Neuronal stem cell (in vitro differentiated cells): ENCODE measurements at regions not wholly inside any gene's neighbourhood (a gene's known extent, or its start where the extent isn't known, plus 50 kb on each side); places are given as distances from the start of the nearest gene placed in this dataset.
"Not testable (repeated sequence)": the region's sequence is repeated elsewhere in the genome, so short reads cannot be mapped to it uniquely, and the experiment has no call there.

Experiments used
- DNase-seq: peaks from one replicate; pipeline ENCODE4 v3.0.0-alpha.2; 2013; ENCODE audit warnings: low spot score
- H2AFZ ChIP-seq: one replicate; pipeline ENCODE4 v1.6.1; 2013; ENCODE audit warnings: mild to moderate bottlenecking, low read length, inconsistent platforms
- H2AK5ac ChIP-seq: 2 replicates; pipeline ENCODE4 v1.6.1; 2013; ENCODE audit warnings: low read depth, mild to moderate bottlenecking, inconsistent platforms, low read length, moderate library complexity, mixed read lengths
- H2BK120ac ChIP-seq: 2 replicates; pipeline ENCODE4 v1.6.1; 2013; ENCODE audit warnings: low read depth, mild to moderate bottlenecking, inconsistent platforms, low read length, moderate library complexity, mixed read lengths
- H2BK12ac ChIP-seq: one replicate; pipeline ENCODE4 v1.6.1; 2013; ENCODE audit warnings: low read length, inconsistent platforms
- H2BK15ac ChIP-seq: 2 replicates; pipeline ENCODE4 v1.6.1; 2013; ENCODE audit warnings: mild to moderate bottlenecking, low read length, inconsistent platforms, mixed read lengths
- H2BK5ac ChIP-seq: one replicate; pipeline ENCODE4 v1.6.1; 2013; ENCODE audit warnings: inconsistent platforms, mild to moderate bottlenecking, low read length, moderate library complexity
- H3K14ac ChIP-seq: one replicate; pipeline ENCODE4 v1.6.1; 2013; ENCODE audit warnings: low read length, inconsistent platforms
- H3K18ac ChIP-seq: 2 replicates; pipeline ENCODE4 v1.6.1; 2013; ENCODE audit warnings: low read length, inconsistent platforms
- H3K23ac ChIP-seq: 2 replicates; pipeline ENCODE4 v1.6.1; 2013; ENCODE audit warnings: low read depth, mild to moderate bottlenecking, mixed read lengths, low read length, inconsistent platforms; ENCODE audit not compliant: poor library complexity
- H3K27ac ChIP-seq: replicated peaks from 3 replicates; pipeline ENCODE4 v1.5.1; 2013; ENCODE audit warnings: low read length, inconsistent platforms
- H3K27me3 ChIP-seq, 3 experiments: 2 replicates each; pipeline ENCODE4 v1.6.1; 2013; ENCODE audit warnings: low read length in 3 of 3, mild to moderate bottlenecking in 2 of 3, inconsistent platforms in 1 of 3, low read depth in 1 of 3, mixed read lengths in 1 of 3, moderate library complexity in 1 of 3; ENCODE audit not compliant: control insufficient read depth in 3 of 3, insufficient read depth in 3 of 3
- H3K36me3 ChIP-seq, 2 donors: replicated peaks in 1 of 2; 2 replicates each; pipeline ENCODE4 v1.6.1; 2013; ENCODE audit warnings: low read length in 2 of 2; ENCODE audit not compliant: control insufficient read depth in 2 of 2, insufficient read depth in 2 of 2
- H3K4ac ChIP-seq: 2 replicates; pipeline ENCODE4 v1.6.1; 2013; ENCODE audit warnings: inconsistent platforms, mild to moderate bottlenecking, low read length, moderate library complexity
- H3K4me1 ChIP-seq, 2 donors: 1 replicate in 1 of 2; 2 replicates in 1 of 2; pipeline ENCODE4 v1.6.1; 2013; ENCODE audit warnings: low read length in 2 of 2, low read depth in 1 of 2; ENCODE audit not compliant: control insufficient read depth in 2 of 2, insufficient read depth in 1 of 2
- H3K4me2 ChIP-seq: one replicate; pipeline ENCODE4 v1.6.1; 2013; ENCODE audit warnings: mild to moderate bottlenecking, low read length, inconsistent platforms; ENCODE audit not compliant: insufficient read depth, poor library complexity, severe bottlenecking
- H3K4me3 ChIP-seq, 2 donors: 2 replicates each; pipeline ENCODE4 v1.5.1; 2013; ENCODE audit warnings: low read length in 2 of 2, mild to moderate bottlenecking in 2 of 2, inconsistent platforms in 1 of 2, moderate library complexity in 1 of 2
- H3K79me1 ChIP-seq: one replicate; pipeline ENCODE4 v1.6.1; 2013; ENCODE audit warnings: low read depth, mild to moderate bottlenecking, inconsistent platforms, low read length, moderate library complexity
- H3K9ac ChIP-seq: one replicate; pipeline ENCODE4 v1.6.1; 2013; ENCODE audit warnings: mild to moderate bottlenecking, low read depth, low read length, inconsistent platforms; ENCODE audit not compliant: poor library complexity
- H3K9me3 ChIP-seq, 2 donors: replicated peaks in 1 of 2; 2 replicates each; pipeline versions ENCODE3 to v1.6.1; 2013; ENCODE audit warnings: low read length in 2 of 2, mild to moderate bottlenecking in 2 of 2, inconsistent platforms in 1 of 2, low read depth in 1 of 2, mixed read lengths in 1 of 2, moderate library complexity in 1 of 2; ENCODE audit not compliant: control insufficient read depth in 2 of 2, insufficient read depth in 1 of 2
- H4K8ac ChIP-seq: one replicate; pipeline ENCODE4 v1.6.1; 2013; ENCODE audit warnings: low read depth, mild to moderate bottlenecking, inconsistent platforms, low read length, moderate library complexity
- H4K91ac ChIP-seq: one replicate; pipeline ENCODE4 v1.6.1; 2013; ENCODE audit warnings: low read length, low read depth, mild to moderate bottlenecking, inconsistent platforms; ENCODE audit not compliant: poor library complexity
- WGBS, 2 donors: extraction: QIAGEN DNeasy Blood & Tissue Kit; methylation state at CpG; one replicate each; pipeline ENCODE4 v1.1.7; 2013; ENCODE audit warnings: missing lambda C conversion rate in 2 of 2, mixed read lengths in 1 of 2; ENCODE audit not compliant: insufficient read length in 2 of 2, insufficient replicate concordance in 1 of 2; ENCODE audit errors: extremely low coverage in 2 of 2; 5-methylcytosine and 5-hydroxymethylcytosine counted together

DNA sequence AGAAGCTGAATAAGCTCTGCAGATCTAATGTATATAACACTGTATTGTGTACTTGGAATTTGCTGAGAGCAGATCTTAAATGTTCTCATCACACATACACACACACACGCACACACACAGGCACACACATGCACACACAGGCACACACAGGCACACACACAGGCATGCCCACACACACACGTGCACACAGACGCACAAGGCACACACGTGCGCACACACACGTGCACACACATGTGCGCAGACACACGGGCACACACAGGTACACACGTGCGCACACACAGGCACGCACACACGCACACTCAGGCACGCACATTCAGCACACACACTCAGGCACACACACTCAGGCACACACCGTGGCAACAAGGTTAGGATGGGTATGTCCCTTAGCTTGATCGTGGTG, 164.5 kb upstream of the LRRC61 start:
- H2BK12ac ChIP-seq = peak overlapping the region; percentile 99
- not testable (repeated sequence) for H3K27me3 ChIP-seq
- no CpG with 5 or more reads among the region's 15 CpGs for WGBS, 2 donors

GRCh38 chr7:150169515-150169914, 153.6 kb upstream of the LRRC61 start:
- not testable (repeated sequence) for H3K9ac ChIP-seq, H2BK5ac ChIP-seq, H2BK12ac ChIP-seq, H2AFZ ChIP-seq, H3K23ac ChIP-seq, H3K4me3 ChIP-seq, H3K27me3 ChIP-seq, H3K36me3 ChIP-seq, H2BK15ac ChIP-seq, H3K18ac ChIP-seq, H3K14ac ChIP-seq, H3K9me3 ChIP-seq, H3K79me1 ChIP-seq, H2AK5ac ChIP-seq, H3K4me1 ChIP-seq, H3K4ac ChIP-seq, DNase-seq, H4K8ac ChIP-seq, H3K4me2 ChIP-seq, H4K91ac ChIP-seq, H3K27ac ChIP-seq, H2BK120ac ChIP-seq
- WGBS, 2 donors = 100% methylated on average over 1 of the region's 1 CpG; no CpG with 5 or more reads in 1 of the 2 donors

More for the DNA sequence above, 164.5 kb upstream of the LRRC61 start:
- H3K4ac ChIP-seq, DNase-seq, H3K18ac ChIP-seq, H3K9me3 ChIP-seq, H3K27ac ChIP-seq, H3K14ac ChIP-seq, H3K36me3 ChIP-seq, H3K79me1 ChIP-seq, H2BK5ac ChIP-seq, H3K4me1 ChIP-seq, H2BK15ac ChIP-seq, H2AFZ ChIP-seq, H2AK5ac ChIP-seq, H3K4me2 ChIP-seq, H2BK120ac ChIP-seq: not testable (repeated sequence)
- Histone ChIP-seq H4K91ac (peak overlapping the region; percentile 93), H3K23ac (peak overlapping the region; percentile 37), H4K8ac (peak overlapping the region; percentile 52), H3K4me3 (peak overlapping the region in 1 of 2 donors; percentile 75), H3K9ac (peak overlapping the region; percentile 84)

DNA sequence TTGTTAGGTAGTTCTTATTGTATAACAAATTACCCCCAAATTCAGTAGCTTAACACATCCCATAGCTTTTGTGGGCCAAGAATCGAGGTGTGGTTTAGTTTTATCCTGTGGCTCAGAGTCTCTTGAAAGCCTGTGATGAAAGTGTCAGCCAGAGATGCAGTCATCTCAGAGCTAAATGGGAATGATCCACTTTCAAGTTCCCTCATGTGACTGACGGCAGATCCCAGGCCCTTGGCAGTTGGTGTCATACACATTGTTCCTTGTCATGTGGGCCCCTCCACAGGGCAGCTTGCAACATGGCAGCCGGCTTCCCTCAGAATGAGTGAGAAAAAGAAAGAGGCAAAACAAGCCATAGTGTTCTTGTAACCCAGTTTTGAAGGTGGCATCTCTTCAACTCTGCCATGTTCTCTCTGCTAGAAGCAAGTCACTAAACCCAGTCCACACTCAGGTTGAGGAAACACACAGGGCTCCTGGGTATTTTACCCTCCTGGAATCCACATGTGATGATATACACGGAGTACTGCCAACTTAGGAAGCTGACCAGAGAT, 153.1 kb upstream of the LRRC61 start:
- H3K14ac ChIP-seq, H3K9me3 ChIP-seq, H3K27me3 ChIP-seq, H3K79me1 ChIP-seq, DNase-seq, H2AFZ ChIP-seq, H3K4me2 ChIP-seq, H3K4me1 ChIP-seq, H4K91ac ChIP-seq, H2AK5ac ChIP-seq, H3K9ac ChIP-seq, H2BK12ac ChIP-seq, H3K18ac ChIP-seq, H4K8ac ChIP-seq, H2BK5ac ChIP-seq, H3K27ac ChIP-seq, H2BK15ac ChIP-seq, H3K36me3 ChIP-seq, H3K23ac ChIP-seq, H3K4me3 ChIP-seq, H3K4ac ChIP-seq, H2BK120ac ChIP-seq: not testable (repeated sequence)
- WGBS, 2 donors = no CpG with 5 or more reads among the region's 4 CpGs

DNA sequence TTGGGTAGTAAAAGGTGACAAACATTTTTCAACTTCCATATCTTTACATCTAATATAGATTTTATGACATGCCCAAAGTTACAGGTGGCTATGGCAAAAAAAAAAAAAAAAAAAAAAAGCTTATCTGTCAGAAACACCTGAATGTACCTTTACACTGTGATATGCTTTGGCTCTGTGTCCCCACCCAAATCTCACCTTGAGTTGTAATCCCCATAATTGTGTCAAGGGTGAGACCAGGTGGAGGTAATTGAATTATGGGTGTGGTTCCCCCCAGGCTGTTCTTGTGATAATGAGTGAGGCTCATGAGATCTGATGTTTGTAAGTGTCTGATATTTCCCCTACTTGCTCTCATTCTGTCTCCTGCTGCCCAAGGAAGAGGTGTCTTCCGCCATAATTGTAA, 139.6 kb upstream of the LRRC61 start:
- H2BK120ac ChIP-seq, H4K91ac ChIP-seq, H3K9ac ChIP-seq, H3K9me3 ChIP-seq, H2AFZ ChIP-seq, H3K27ac ChIP-seq, H3K79me1 ChIP-seq, H3K4ac ChIP-seq, H2BK12ac ChIP-seq, H3K23ac ChIP-seq, H3K36me3 ChIP-seq, H4K8ac ChIP-seq, DNase-seq, H3K4me1 ChIP-seq, H2BK15ac ChIP-seq, H3K4me3 ChIP-seq, H2AK5ac ChIP-seq, H3K18ac ChIP-seq, H2BK5ac ChIP-seq, H3K4me2 ChIP-seq, H3K27me3 ChIP-seq, H3K14ac ChIP-seq: not testable (repeated sequence)
- no CpG with 5 or more reads among the region's 1 CpG for WGBS, 2 donors
